ENCODE measurements at regions not wholly inside any gene's neighbourhood (a gene's known extent, or its start where the extent isn't known, plus 50 kb on each side); places are given as distances from the start of the nearest gene placed in this dataset.

DNA sequence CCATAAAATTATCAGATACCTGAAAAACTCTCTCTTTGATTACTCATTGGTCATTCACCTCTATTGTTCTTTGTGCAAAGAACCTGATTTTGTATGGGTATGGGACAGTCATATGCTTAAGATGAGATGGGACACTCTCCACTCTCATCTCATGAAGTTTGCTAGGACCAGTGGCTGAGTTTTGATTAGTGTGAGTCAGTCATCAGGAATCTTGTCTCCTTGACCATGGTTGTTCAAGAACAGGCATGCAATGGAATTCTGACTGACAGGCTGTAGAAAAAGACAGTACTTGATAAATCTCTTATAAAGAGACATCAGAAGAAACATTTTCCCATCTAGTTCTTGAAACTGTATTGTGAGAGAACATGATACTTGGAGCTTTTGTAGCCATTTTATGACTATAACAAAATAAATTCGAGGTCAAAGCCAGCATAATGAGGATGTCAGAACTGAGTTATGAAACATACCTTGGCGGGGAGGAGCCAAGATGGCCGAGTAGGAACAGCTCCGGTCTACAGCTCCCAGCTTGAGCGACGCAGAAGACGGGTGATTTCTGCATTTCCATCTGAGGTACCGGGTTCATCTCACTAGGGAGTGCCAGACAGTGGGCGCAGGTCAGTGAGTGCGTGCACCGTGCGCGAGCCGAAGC lies 367.0 kb downstream of the NR4A2 start:
- TF ChIP-seq, protein P1, sequence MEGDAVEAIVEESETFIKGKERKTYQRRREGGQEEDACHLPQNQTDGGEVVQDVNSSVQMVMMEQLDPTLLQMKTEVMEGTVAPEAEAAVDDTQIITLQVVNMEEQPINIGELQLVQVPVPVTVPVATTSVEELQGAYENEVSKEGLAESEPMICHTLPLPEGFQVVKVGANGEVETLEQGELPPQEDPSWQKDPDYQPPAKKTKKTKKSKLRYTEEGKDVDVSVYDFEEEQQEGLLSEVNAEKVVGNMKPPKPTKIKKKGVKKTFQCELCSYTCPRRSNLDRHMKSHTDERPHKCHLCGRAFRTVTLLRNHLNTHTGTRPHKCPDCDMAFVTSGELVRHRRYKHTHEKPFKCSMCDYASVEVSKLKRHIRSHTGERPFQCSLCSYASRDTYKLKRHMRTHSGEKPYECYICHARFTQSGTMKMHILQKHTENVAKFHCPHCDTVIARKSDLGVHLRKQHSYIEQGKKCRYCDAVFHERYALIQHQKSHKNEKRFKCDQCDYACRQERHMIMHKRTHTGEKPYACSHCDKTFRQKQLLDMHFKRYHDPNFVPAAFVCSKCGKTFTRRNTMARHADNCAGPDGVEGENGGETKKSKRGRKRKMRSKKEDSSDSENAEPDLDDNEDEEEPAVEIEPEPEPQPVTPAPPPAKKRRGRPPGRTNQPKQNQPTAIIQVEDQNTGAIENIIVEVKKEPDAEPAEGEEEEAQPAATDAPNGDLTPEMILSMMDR (IDR thresholded peaks at IDR 0.05) = no peak
- no peak for TF ChIP-seq POLR2A (IDR thresholded peaks at IDR 0.05)
